KMS-11 (cell line): ENCODE measurements at regions not wholly inside any gene's neighbourhood (a gene's known extent, or its start where the extent isn't known, plus 50 kb on each side); places are given as distances from the start of the nearest gene placed in this dataset.

Experiments used
- H2AFZ ChIP-seq: fragments of 200-600 bp; sonication (generic); 2 replicates; pipeline ENCODE4 v1.6.1; 2016; ENCODE audit warnings: antibody characterized with exemption, mixed run types, low read depth
- H3K27ac ChIP-seq: fragments of 200-600 bp; sonication (generic); 2 replicates; pipeline ENCODE4 v1.6.1; 2016; ENCODE audit warnings: mild to moderate bottlenecking, mixed run types
- H3K27me3 ChIP-seq: fragments of 200-600 bp; sonication (generic); 2 replicates; pipeline ENCODE4 v1.6.1; 2017; ENCODE audit warnings: mild to moderate bottlenecking, low read depth, mixed run types, moderate library complexity; ENCODE audit not compliant: insufficient read depth
- H3K36me3 ChIP-seq: fragments of 200-600 bp; sonication (generic); 2 replicates; pipeline ENCODE4 v1.6.1; 2017; ENCODE audit warnings: mild to moderate bottlenecking, mixed run types; ENCODE audit not compliant: insufficient read depth
- H3K4me1 ChIP-seq: fragments of 200-600 bp; sonication (generic); 2 replicates; pipeline ENCODE4 v1.6.1; 2016; ENCODE audit warnings: mild to moderate bottlenecking, low read depth, mixed run types; ENCODE audit not compliant: poor library complexity, severe bottlenecking
- H3K4me2 ChIP-seq: fragments of 200-600 bp; sonication (generic); 2 replicates; pipeline ENCODE4 v1.7.0; 2016; ENCODE audit warnings: mild to moderate bottlenecking, mixed run types
- H3K4me3 ChIP-seq: fragments of 200-600 bp; sonication (generic); IDR thresholded peaks from 2 replicates; pipeline ENCODE4 v1.6.1; 2017; ENCODE audit warnings: low read depth, low read length, mixed read lengths; ENCODE audit not compliant: insufficient read depth
- H3K79me2 ChIP-seq: fragments of 200-600 bp; sonication (generic); 2 replicates; pipeline ENCODE4 v1.6.1; 2016; ENCODE audit warnings: low read depth, mixed run types; ENCODE audit not compliant: insufficient read depth
- H3K9ac ChIP-seq: fragments of 200-600 bp; sonication (generic); 2 replicates; pipeline ENCODE4 v1.6.1; 2016; ENCODE audit warnings: mild to moderate bottlenecking, mixed run types
- H4K20me1 ChIP-seq: fragments of 200-600 bp; sonication (generic); 2 replicates; pipeline ENCODE4 v1.6.1; 2016; ENCODE audit warnings: mild to moderate bottlenecking, mixed run types; ENCODE audit not compliant: insufficient read depth
- CTCF ChIP-seq: fragments of 200-600 bp; sonication (generic); conservative IDR thresholded peaks from 2 replicates; pipeline ENCODE4 v1.6.1; 2017; ENCODE audit warnings: low read depth, mild to moderate bottlenecking, antibody characterized with exemption, low read length, moderate library complexity, mixed read lengths

GRCh38 chr6:85069577-85069976, 305.2 kb upstream of the TBX18 start:
- Histone ChIP-seq H3K9ac (no peak overlapping the region), H2AFZ (no peak overlapping the region), H3K4me2 (no peak overlapping the region), H3K79me2 (no peaks in the 10 kb centered on the region), H3K36me3 (no peaks in the 10 kb centered on the region), H3K27ac (no peak overlapping the region), H3K4me1 (no peaks in the 10 kb centered on the region), H3K4me3 (no peak overlapping the region), H4K20me1 (no peaks in the 10 kb centered on the region), H3K27me3 (no peaks in the 10 kb centered on the region)
- TF ChIP-seq CTCF = no peak

GRCh38 chr6:85068221-85068620, 303.8 kb upstream of the TBX18 start:
- H3K4me1 ChIP-seq = no peaks in the 10 kb centered on the region
- TF ChIP-seq CTCF = no peak
- no peaks in the 10 kb centered on the region for H3K79me2 ChIP-seq
- H3K9ac ChIP-seq = no peak overlapping the region
- H4K20me1 ChIP-seq = no peaks in the 10 kb centered on the region
- H2AFZ ChIP-seq = no peak overlapping the region
- no peak overlapping the region for H3K4me2 ChIP-seq
- H3K27ac ChIP-seq = no peak overlapping the region
- no peak overlapping the region for H3K4me3 ChIP-seq
- no peaks in the 10 kb centered on the region for H3K36me3 ChIP-seq
- H3K27me3 ChIP-seq = no peaks in the 10 kb centered on the region

- Histone ChIP-seq H3K27me3 (no peaks in the 10 kb centered on the region), H3K9ac (no peak overlapping the region), H3K4me3 (no peak overlapping the region), H3K36me3 (no peaks in the 10 kb centered on the region), H3K27ac (no peak overlapping the region), H3K4me1 (no peaks in the 10 kb centered on the region), H3K4me2 (no peak overlapping the region), H2AFZ (no peak overlapping the region), H3K79me2 (no peaks in the 10 kb centered on the region), H4K20me1 (no peaks in the 10 kb centered on the region)
- no peak for TF ChIP-seq CTCF
These were observed 301.9 kb upstream of the TBX18 start for GRCh38 chr6:85066266-85066665.

GRCh38 chr6:85065831-85066230, 301.4 kb upstream of the TBX18 start:
- Histone ChIP-seq H3K27me3 (no peaks in the 10 kb centered on the region), H3K79me2 (no peaks in the 10 kb centered on the region), H3K4me3 (no peak overlapping the region), H3K27ac (no peak overlapping the region), H3K4me1 (no peaks in the 10 kb centered on the region), H3K9ac (no peak overlapping the region), H3K4me2 (no peak overlapping the region), H2AFZ (no peak overlapping the region), H4K20me1 (no peaks in the 10 kb centered on the region), H3K36me3 (no peaks in the 10 kb centered on the region)
- no peak for TF ChIP-seq CTCF

- no peak overlapping the region for H2AFZ ChIP-seq
- H3K4me3 ChIP-seq = no peak overlapping the region
- no peak overlapping the region for H3K9ac ChIP-seq
- no peak for TF ChIP-seq CTCF
- H3K36me3 ChIP-seq = no peaks in the 10 kb centered on the region
- no peak overlapping the region for H3K4me2 ChIP-seq
- H3K4me1 ChIP-seq = no peaks in the 10 kb centered on the region
- H3K79me2 ChIP-seq = no peaks in the 10 kb centered on the region
- no peak overlapping the region for H3K27ac ChIP-seq
- no peaks in the 10 kb centered on the region for H3K27me3 ChIP-seq
- H4K20me1 ChIP-seq = no peaks in the 10 kb centered on the region
These were observed 299.2 kb upstream of the TBX18 start for GRCh38 chr6:85063611-85064010.
